Mammary epithelial cell (primary cell): ENCODE measurements at regions not wholly inside any gene's neighbourhood (a gene's known extent, or its start where the extent isn't known, plus 50 kb on each side); places are given as distances from the start of the nearest gene placed in this dataset.

Source experiments
- EZH2 ChIP-seq: IDR thresholded peaks from 2 replicates; pipeline ENCODE4 v1.6.1; 2012; ENCODE audit warnings: low read length, inconsistent platforms, borderline replicate concordance
- TF ChIP-seq, protein P1 (sequence below), 2 donors: IDR thresholded peaks in 1 of 2; conservative IDR thresholded peaks in 1 of 2; 2 replicates each; pipeline ENCODE4 v1.5.1; 2011 to 2012; ENCODE audit warnings: inconsistent platforms in 2 of 2, low read length in 2 of 2, mild to moderate bottlenecking in 2 of 2, control low read depth in 1 of 2, low read depth in 1 of 2; ENCODE audit not compliant: insufficient read depth in 1 of 2; ENCODE audit errors: extremely low read depth in 1 of 2

DNA sequence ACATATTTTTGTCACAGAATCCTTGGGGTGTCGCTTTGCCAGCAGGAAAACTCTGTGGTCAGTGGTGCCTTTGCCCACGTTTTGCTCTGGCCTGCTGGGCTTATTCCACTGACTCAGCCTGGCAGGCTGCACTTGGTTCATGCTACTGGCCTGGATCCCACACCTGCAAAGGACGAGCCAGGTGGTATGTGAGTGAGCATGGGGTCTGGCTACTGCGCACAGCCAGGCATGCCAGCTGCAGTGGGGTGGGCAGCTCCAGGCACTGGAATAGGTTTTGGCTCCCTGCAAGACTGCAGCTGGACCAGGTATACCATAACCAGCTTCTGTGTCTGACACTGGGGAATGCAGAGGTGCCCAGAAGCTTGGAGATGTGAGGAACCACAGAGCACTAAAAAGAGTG is 197.9 kb upstream of the VRK2 start:
- TF ChIP-seq, protein P1, sequence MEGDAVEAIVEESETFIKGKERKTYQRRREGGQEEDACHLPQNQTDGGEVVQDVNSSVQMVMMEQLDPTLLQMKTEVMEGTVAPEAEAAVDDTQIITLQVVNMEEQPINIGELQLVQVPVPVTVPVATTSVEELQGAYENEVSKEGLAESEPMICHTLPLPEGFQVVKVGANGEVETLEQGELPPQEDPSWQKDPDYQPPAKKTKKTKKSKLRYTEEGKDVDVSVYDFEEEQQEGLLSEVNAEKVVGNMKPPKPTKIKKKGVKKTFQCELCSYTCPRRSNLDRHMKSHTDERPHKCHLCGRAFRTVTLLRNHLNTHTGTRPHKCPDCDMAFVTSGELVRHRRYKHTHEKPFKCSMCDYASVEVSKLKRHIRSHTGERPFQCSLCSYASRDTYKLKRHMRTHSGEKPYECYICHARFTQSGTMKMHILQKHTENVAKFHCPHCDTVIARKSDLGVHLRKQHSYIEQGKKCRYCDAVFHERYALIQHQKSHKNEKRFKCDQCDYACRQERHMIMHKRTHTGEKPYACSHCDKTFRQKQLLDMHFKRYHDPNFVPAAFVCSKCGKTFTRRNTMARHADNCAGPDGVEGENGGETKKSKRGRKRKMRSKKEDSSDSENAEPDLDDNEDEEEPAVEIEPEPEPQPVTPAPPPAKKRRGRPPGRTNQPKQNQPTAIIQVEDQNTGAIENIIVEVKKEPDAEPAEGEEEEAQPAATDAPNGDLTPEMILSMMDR (conservative IDR thresholded peaks at IDR 0.05 in 1 of 2, IDR thresholded peaks at IDR 0.05 in 1 of 2; ENCODE audit: extremely low read depth in 1 of 2, insufficient read depth in 1 of 2, low read depth in 1 of 2, low read length in 2 of 2): no peak
- TF ChIP-seq EZH2: no peak
